HCT116 (cell line): ENCODE measurements at regions not wholly inside any gene's neighbourhood (a gene's known extent, or its start where the extent isn't known, plus 50 kb on each side); places are given as distances from the start of the nearest gene placed in this dataset.

Source experiments
- ATAC-seq: fragments of 200-7000 bp; cut with Tn5 transposase; 2 replicates; pipeline ENCODE4 v1.9.1; 2020; ENCODE audit warnings: mild to moderate bottlenecking, moderate library complexity
- BruUV-seq: library from RNA; stranded (reverse); fragments of 400-500 nt; replicated peaks from 2 replicates; lab custom pipeline; 2021; lab: Mats Ljungman, UMichigan
- CTCF ChIA-PET: fragments of 300-600 bp; sonication (Branson Sonifier 250); formaldehyde crosslinking; loops from one replicate; lab custom pipeline; 2021; ENCODE audit warnings: antibody characterized with exemption; lab: Charles Lee
- POLR2A ChIA-PET: fragments of 300-600, 350-600 bp; sonication (Branson Sonifier 250); formaldehyde crosslinking; loops from one replicate; lab custom pipeline; 2021; ENCODE audit warnings: antibody characterized with exemption; lab: Charles Lee
- RAD21 ChIA-PET, 2 experiments: fragments of 300-600 bp; sonication (Branson Sonifier 250); formaldehyde crosslinking; loops; one replicate each; lab custom pipeline; 2023; ENCODE audit warnings: low total read pairs in 2 of 2; ENCODE audit not compliant: uncharacterized antibody in 2 of 2, unreplicated experiment in 2 of 2, low non-redundant PET in 1 of 2; lab: Charles Lee
- DNase-seq: peaks from one replicate; pipeline ENCODE4 v3.0.0-alpha.2; 2010; ENCODE audit warnings: low read depth, low spot score
- H2AFZ ChIP-seq: fragments of 200-600 bp; shearing (Covaris generic), sonication (generic); 2 replicates; pipeline ENCODE4 v1.6.1; 2017; ENCODE audit warnings: low read depth, mixed run types, mixed read lengths, antibody characterized with exemption, low read length; ENCODE audit not compliant: poor library complexity, severe bottlenecking
- H3K27ac ChIP-seq: 2 replicates; pipeline ENCODE4 v1.5.1; 2012; ENCODE audit warnings: low read depth, low read length
- H3K27me3 ChIP-seq: fragments of 200-600 bp; sonication (generic); 2 replicates; pipeline ENCODE4 v1.6.1; 2016; ENCODE audit warnings: mixed run types, low read length, mixed read lengths; ENCODE audit not compliant: insufficient read depth
- H3K36me3 ChIP-seq, 2 experiments: fragments of 200-500 bp in 1 of 2; fragments of 200-600 bp in 1 of 2; sonication (Bioruptor generic) in 1 of 2; sonication (generic) in 1 of 2; 2 replicates each; pipeline versions ENCODE4 v1.5.1 to v1.6.1; 2014 to 2016; ENCODE audit warnings: low read length in 2 of 2, inconsistent platforms in 1 of 2, mixed read lengths in 1 of 2, mixed run types in 1 of 2; ENCODE audit not compliant: insufficient read depth in 2 of 2, control insufficient read depth in 1 of 2
- H3K4me1 ChIP-seq, 2 experiments: fragments of 200-600 bp in 1 of 2; sonication (generic) in 1 of 2; 2 replicates each; pipeline versions ENCODE4 v1.5.1 to v1.6.1; 2012 to 2017; ENCODE audit warnings: low read length in 2 of 2, inconsistent platforms in 1 of 2, mild to moderate bottlenecking in 1 of 2, mixed read lengths in 1 of 2, mixed run types in 1 of 2, moderate library complexity in 1 of 2; ENCODE audit not compliant: insufficient read depth in 2 of 2, control insufficient read depth in 1 of 2
- H3K4me2 ChIP-seq: fragments of 200-600 bp; sonication (generic); 2 replicates; pipeline ENCODE4 v1.6.1; 2017; ENCODE audit warnings: mixed run types, low read length, mixed read lengths
- H3K4me3 ChIP-seq, 2 experiments: fragments of 200-600 bp in 1 of 2; sonication (generic) in 1 of 2; replicated peaks in 1 of 2; 2 replicates each; pipeline ENCODE4 v1.5.1; 2011 to 2016; ENCODE audit warnings: low read length in 2 of 2, control low read depth in 1 of 2, low read depth in 1 of 2, mild to moderate bottlenecking in 1 of 2, mixed read lengths in 1 of 2, mixed run types in 1 of 2
- H3K79me2 ChIP-seq: fragments of 200-600 bp; sonication (generic); 2 replicates; pipeline ENCODE4 v1.6.1; 2017; ENCODE audit warnings: mild to moderate bottlenecking, mixed run types, low read length, moderate library complexity, mixed read lengths; ENCODE audit not compliant: insufficient read depth
- H3K9ac ChIP-seq: fragments of 200-600 bp; sonication (generic); 2 replicates; pipeline ENCODE4 v1.6.1; 2016; ENCODE audit warnings: low read length, mixed read lengths
- H3K9me2 ChIP-seq: fragments of 200-600 bp; sonication (generic), shearing (Covaris generic); 2 replicates; pipeline ENCODE4 v1.6.1; 2017; ENCODE audit warnings: mixed run types, mild to moderate bottlenecking, moderate library complexity; ENCODE audit not compliant: insufficient read depth
- H3K9me3 ChIP-seq, 2 experiments: fragments of 200-500 bp in 1 of 2; fragments of 200-600 bp in 1 of 2; sonication (Bioruptor generic) in 1 of 2; sonication (generic) in 1 of 2; 2 replicates each; pipeline ENCODE4 v1.6.1; 2014 to 2017; ENCODE audit warnings: low read length in 2 of 2, mixed read lengths in 2 of 2, inconsistent platforms in 1 of 2, low read depth in 1 of 2, mild to moderate bottlenecking in 1 of 2, mixed run types in 1 of 2, moderate library complexity in 1 of 2; ENCODE audit not compliant: control insufficient read depth in 1 of 2, insufficient read depth in 1 of 2
- H4K20me1 ChIP-seq: fragments of 200-600 bp; sonication (generic), shearing (Covaris generic); 2 replicates; pipeline ENCODE4 v1.6.1; 2017; ENCODE audit warnings: mixed run types, mild to moderate bottlenecking, moderate library complexity; ENCODE audit not compliant: insufficient read depth
- CBX3 ChIP-seq: IDR thresholded peaks from 2 replicates; pipeline ENCODE4 v1.6.1; 2012; ENCODE audit warnings: low read depth
- EZH2 ChIP-seq: fragments of 200-600 bp; sonication (generic); IDR thresholded peaks from 2 replicates; pipeline ENCODE4 v1.6.1; 2017; ENCODE audit warnings: antibody characterized with exemption, mixed run types
- EZH2phosphoT487 ChIP-seq: fragments of 200-600 bp; IDR thresholded peaks from 2 replicates; pipeline ENCODE4 v1.6.1; 2018; ENCODE audit warnings: antibody characterized with exemption, borderline replicate concordance
- FOSL1 ChIP-seq: IDR thresholded peaks from 2 replicates; pipeline ENCODE4 v1.6.1; 2012; ENCODE audit warnings: low read depth
- TCF7L2 ChIP-seq: IDR thresholded peaks from 2 replicates; pipeline ENCODE4 v1.7.0; 2011; ENCODE audit warnings: borderline replicate concordance, inconsistent platforms; ENCODE audit not compliant: insufficient read depth, insufficient read length; ENCODE audit errors: extremely low read depth
- YY1 ChIP-seq: IDR thresholded peaks from 2 replicates; pipeline ENCODE4 v1.6.1; 2011; ENCODE audit warnings: low read length, low read depth, moderate library complexity, mild to moderate bottlenecking; ENCODE audit not compliant: insufficient replicate concordance; ENCODE audit errors: extremely low read depth
- ZFX ChIP-seq: fragments of 450-650 bp; IDR thresholded peaks from 2 replicates; pipeline ENCODE4 v1.6.1; 2017
- ZNF274 ChIP-seq: fragments of 200-500 bp; sonication (Bioruptor generic); IDR thresholded peaks from 2 replicates; pipeline ENCODE4 v1.6.1; 2014; ENCODE audit warnings: mild to moderate bottlenecking, low read depth, low read length, inconsistent platforms
- intact Hi-C: fragments of 100-400 bp; cut with micrococcal nuclease; formaldehyde crosslinking; loops from 2 replicates; pipeline ENCODE4 v1.10.0; 2022
- TF ChIP-seq, protein P1 (sequence below): IDR thresholded peaks from 2 replicates; pipeline ENCODE4 v1.6.1; 2012; ENCODE audit warnings: low read depth
- TF ChIP-seq, protein P2 (sequence below): IDR thresholded peaks from 2 replicates; pipeline ENCODE4 v1.6.1; 2012

DNA sequence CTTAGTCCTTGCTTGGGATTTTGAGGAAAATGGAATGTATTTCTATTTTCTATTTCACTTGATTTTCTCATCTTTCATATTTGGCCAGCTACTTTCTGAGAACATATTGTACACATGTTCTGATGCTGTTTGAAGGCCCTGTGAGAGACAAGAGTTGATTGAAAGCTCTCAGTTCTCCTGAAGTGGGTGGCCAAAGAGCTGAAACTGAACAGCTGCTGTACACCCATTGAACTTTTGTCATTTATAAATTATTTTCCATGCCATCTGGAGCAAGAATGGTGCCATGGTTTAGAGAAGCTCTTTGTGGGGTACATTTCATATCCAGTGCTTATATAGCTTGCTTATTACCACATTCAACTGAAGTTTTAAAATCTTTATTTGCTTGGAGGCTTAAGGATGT, 298.3 kb downstream of the PRL start:
- H3K4me1 ChIP-seq: no peaks in the 10 kb centered on the region
- CTCF ChIA-PET: no interaction called here

More for the DNA sequence above, 298.3 kb downstream of the PRL start:
- ChIA-PET POLR2A (no interaction called here), RAD21 (no interaction called here)
- Histone ChIP-seq H4K20me1 (no peaks in the 10 kb centered on the region), H3K9me3 (no peaks in the 10 kb centered on the region), H3K4me3 (no peak overlapping the region), H3K4me2 (no peak overlapping the region), H3K27me3 (no peaks in the 10 kb centered on the region), H3K9ac (no peak overlapping the region), H3K36me3 (no peaks in the 10 kb centered on the region), H3K9me2 (no peaks in the 10 kb centered on the region), H3K79me2 (no peaks in the 10 kb centered on the region), H3K27ac (no peak overlapping the region), H2AFZ (no peak overlapping the region)
- no peak for ATAC-seq
- no TSS peak for BruUV-seq
- TF ChIP-seq EZH2phosphoT487 (no peak), FOSL1 (no peak), EZH2 (no peak), TCF7L2 (no peak), YY1 (no peak), ZNF274 (no peak), ZFX (no peak), CBX3 (no peak)
- TF ChIP-seq, protein P1, sequence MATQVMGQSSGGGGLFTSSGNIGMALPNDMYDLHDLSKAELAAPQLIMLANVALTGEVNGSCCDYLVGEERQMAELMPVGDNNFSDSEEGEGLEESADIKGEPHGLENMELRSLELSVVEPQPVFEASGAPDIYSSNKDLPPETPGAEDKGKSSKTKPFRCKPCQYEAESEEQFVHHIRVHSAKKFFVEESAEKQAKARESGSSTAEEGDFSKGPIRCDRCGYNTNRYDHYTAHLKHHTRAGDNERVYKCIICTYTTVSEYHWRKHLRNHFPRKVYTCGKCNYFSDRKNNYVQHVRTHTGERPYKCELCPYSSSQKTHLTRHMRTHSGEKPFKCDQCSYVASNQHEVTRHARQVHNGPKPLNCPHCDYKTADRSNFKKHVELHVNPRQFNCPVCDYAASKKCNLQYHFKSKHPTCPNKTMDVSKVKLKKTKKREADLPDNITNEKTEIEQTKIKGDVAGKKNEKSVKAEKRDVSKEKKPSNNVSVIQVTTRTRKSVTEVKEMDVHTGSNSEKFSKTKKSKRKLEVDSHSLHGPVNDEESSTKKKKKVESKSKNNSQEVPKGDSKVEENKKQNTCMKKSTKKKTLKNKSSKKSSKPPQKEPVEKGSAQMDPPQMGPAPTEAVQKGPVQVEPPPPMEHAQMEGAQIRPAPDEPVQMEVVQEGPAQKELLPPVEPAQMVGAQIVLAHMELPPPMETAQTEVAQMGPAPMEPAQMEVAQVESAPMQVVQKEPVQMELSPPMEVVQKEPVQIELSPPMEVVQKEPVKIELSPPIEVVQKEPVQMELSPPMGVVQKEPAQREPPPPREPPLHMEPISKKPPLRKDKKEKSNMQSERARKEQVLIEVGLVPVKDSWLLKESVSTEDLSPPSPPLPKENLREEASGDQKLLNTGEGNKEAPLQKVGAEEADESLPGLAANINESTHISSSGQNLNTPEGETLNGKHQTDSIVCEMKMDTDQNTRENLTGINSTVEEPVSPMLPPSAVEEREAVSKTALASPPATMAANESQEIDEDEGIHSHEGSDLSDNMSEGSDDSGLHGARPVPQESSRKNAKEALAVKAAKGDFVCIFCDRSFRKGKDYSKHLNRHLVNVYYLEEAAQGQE: no peak
- TF ChIP-seq, protein P2, sequence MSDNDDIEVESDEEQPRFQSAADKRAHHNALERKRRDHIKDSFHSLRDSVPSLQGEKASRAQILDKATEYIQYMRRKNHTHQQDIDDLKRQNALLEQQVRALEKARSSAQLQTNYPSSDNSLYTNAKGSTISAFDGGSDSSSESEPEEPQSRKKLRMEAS: no peak
- DNase-seq: no peak
- intact Hi-C loops: no loop called here
